ENCODE measurements at regions not wholly inside any gene's neighbourhood (a gene's known extent, or its start where the extent isn't known, plus 50 kb on each side); places are given as distances from the start of the nearest gene placed in this dataset.
"Not testable (repeated sequence)": the region's sequence is repeated elsewhere in the genome, so short reads cannot be mapped to it uniquely, and the experiment has no call there.

DNA sequence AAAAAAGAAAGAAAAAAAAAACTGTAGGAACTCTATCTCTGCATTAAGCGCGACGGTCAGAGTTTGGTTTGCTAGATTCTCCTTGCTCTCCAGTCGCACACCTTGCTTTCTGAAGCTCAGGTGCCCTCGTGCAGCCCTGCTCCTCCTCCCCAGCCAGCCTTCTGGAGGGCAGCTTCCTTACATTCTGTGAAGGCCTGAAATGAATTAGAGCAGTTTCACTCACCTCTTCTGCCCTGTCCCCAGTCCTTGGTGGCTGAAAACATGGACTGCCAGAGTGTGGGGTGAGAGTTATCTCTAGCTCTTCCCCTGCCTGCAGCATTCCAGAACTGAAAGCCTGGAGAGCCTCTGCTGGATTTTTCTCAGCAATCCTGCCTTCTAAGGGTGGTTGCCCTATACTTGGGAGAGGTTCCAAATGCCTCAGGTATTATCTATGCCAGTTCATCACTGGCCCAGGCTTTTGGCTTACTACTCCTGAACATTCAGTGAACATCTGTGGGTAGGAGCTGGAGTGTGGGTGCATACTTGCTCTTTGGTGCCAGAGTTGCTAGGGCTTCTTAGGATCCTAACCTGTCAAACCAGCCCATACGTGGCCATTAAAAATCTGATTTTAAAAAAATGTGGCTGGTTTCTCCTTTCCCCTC lies 89.5 kb downstream of the SYT15 start:
- not testable (repeated sequence) for H3K4me1 ChIP-seq (ENCODE audit: control insufficient read depth, insufficient read depth, low read length); H3K4me3 Mint-ChIP-seq; H3K36me3 Mint-ChIP-seq (ENCODE audit: low read depth); H3K4me3 ChIP-seq (ENCODE audit: low read length); H3K4me1 Mint-ChIP-seq; H3K9me3 ChIP-seq (ENCODE audit: control insufficient read depth, low read length); H3K9me3 Mint-ChIP-seq; H3K27me3 ChIP-seq (ENCODE audit: control insufficient read depth, insufficient read depth, low read length, poor library complexity, severe bottlenecking); H3K27me3 Mint-ChIP-seq (ENCODE audit: insufficient read depth); H3K27ac Mint-ChIP-seq; H3K36me3 ChIP-seq (ENCODE audit: control insufficient read depth, insufficient read depth, low read length); H3K9ac ChIP-seq (ENCODE audit: extremely low read depth, low read length, poor library complexity, severe bottlenecking); H3K27ac ChIP-seq (ENCODE audit: low read depth, low read length)
- peak; percentile 24 for DNase-seq
- WGBS, 2 experiments (ENCODE audit: insufficient coverage in 1 of 2, insufficient read length in 1 of 2), result 78% methylated on average over 2 of the region's 6 CpGs; no CpG with 5 or more reads in 1 of the 2 experiments

DNA sequence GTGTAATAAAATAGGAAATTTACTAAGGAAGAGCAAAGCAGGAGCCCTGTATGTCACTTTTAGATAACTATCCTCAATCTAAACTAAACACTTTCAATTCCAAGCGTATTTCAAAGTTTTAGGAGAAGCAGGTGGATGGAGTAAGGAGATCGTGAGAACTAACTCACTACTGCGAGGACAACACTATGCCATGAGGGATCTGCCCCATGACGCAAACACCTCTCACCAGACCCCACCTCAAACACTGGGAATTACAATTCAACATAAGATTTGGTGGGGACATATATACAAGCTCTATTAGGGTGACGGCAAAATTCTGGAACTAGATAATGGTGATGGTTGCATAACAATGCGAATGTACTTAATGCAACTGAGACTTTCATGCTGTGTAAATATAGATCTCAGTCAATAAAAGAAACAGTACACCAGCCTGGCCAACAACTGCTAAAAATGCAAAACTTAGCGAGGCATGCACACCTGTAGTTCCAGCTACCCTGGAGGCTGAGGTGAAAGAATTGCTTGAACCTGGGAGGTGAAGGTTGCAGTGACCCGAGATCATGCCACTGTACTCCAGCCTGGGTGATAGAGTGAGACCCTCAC lies 99.0 kb downstream of the SYT15 start:
- H3K4me1 Mint-ChIP-seq; H3K36me3 ChIP-seq (ENCODE audit: control insufficient read depth, insufficient read depth, low read length); H3K4me3 ChIP-seq (ENCODE audit: low read length); H3K27ac Mint-ChIP-seq; H3K9me3 Mint-ChIP-seq; DNase-seq; H3K27me3 ChIP-seq (ENCODE audit: control insufficient read depth, insufficient read depth, low read length, poor library complexity, severe bottlenecking); H3K4me1 ChIP-seq (ENCODE audit: control insufficient read depth, insufficient read depth, low read length); H3K36me3 Mint-ChIP-seq (ENCODE audit: low read depth); H3K27me3 Mint-ChIP-seq (ENCODE audit: insufficient read depth); H3K9me3 ChIP-seq (ENCODE audit: control insufficient read depth, low read length); H3K9ac ChIP-seq (ENCODE audit: extremely low read depth, low read length, poor library complexity, severe bottlenecking); H3K27ac ChIP-seq (ENCODE audit: low read depth, low read length); H3K4me3 Mint-ChIP-seq: not testable (repeated sequence)
- WGBS, 2 experiments (ENCODE audit: insufficient coverage in 1 of 2, insufficient read length in 1 of 2), result no CpG with 5 or more reads among the region's 8 CpGs

DNA sequence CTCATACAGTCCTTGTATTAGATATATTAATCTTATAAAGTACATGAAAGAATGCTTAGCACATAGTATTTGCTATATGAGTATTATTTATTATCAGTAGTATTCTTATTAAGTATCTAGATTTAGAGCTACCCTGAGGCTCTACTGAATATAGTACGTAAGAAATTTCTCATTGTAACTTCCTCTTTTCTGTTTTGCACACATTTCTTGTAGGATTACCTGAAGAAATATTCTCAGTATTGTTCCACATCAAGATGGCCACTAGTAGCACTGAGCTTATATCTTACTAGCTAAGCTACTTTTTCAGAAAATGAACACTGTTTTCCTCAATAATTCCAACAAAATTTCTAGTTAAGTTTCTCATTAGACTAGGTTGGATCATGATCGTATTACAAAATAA lies 112.5 kb downstream of the SYT15 start:
- H3K27me3 Mint-ChIP-seq (ENCODE audit: insufficient read depth), result not testable (repeated sequence)

DNA sequence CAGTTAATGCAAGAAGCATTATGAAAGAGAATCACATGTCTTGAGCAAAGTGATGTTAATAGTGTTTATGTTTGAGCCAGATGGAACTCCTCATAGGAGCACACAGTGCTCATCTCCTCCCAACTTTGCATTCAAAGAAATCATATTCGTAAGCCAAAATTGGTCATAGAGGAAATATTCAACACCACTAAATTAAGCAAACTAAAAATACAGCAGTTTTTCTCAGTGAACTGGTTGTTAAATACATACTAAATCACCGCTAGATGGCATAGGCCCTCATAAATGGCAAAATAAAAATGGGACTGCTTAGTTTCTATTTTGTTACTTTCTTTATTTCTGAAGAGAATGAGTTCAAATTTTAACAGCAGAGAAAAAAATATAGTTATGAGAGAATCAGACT lies 114.3 kb downstream of the SYT15 start:
- not testable (repeated sequence) for H3K9me3 ChIP-seq (ENCODE audit: control insufficient read depth, low read length); H3K4me3 Mint-ChIP-seq; H3K4me3 ChIP-seq (ENCODE audit: low read length); H3K27me3 ChIP-seq (ENCODE audit: control insufficient read depth, insufficient read depth, low read length, poor library complexity, severe bottlenecking); H3K9ac ChIP-seq (ENCODE audit: extremely low read depth, low read length, poor library complexity, severe bottlenecking); H3K36me3 ChIP-seq (ENCODE audit: control insufficient read depth, insufficient read depth, low read length); H3K27ac ChIP-seq (ENCODE audit: low read depth, low read length); DNase-seq; H3K9me3 Mint-ChIP-seq; H3K4me1 Mint-ChIP-seq; H3K36me3 Mint-ChIP-seq (ENCODE audit: low read depth); H3K27ac Mint-ChIP-seq; H3K27me3 Mint-ChIP-seq (ENCODE audit: insufficient read depth); H3K4me1 ChIP-seq (ENCODE audit: control insufficient read depth, insufficient read depth, low read length)
- WGBS, 2 experiments (ENCODE audit: insufficient coverage in 1 of 2, insufficient read length in 1 of 2), result no CpG with 5 or more reads among the region's 2 CpGs
- TF ChIP-seq, protein P1, sequence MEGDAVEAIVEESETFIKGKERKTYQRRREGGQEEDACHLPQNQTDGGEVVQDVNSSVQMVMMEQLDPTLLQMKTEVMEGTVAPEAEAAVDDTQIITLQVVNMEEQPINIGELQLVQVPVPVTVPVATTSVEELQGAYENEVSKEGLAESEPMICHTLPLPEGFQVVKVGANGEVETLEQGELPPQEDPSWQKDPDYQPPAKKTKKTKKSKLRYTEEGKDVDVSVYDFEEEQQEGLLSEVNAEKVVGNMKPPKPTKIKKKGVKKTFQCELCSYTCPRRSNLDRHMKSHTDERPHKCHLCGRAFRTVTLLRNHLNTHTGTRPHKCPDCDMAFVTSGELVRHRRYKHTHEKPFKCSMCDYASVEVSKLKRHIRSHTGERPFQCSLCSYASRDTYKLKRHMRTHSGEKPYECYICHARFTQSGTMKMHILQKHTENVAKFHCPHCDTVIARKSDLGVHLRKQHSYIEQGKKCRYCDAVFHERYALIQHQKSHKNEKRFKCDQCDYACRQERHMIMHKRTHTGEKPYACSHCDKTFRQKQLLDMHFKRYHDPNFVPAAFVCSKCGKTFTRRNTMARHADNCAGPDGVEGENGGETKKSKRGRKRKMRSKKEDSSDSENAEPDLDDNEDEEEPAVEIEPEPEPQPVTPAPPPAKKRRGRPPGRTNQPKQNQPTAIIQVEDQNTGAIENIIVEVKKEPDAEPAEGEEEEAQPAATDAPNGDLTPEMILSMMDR (conservative IDR thresholded peaks at IDR 0.05), result peak; percentile 54

More for the DNA sequence above, 112.5 kb downstream of the SYT15 start:
- not testable (repeated sequence) for DNase-seq; H3K4me1 ChIP-seq (ENCODE audit: control insufficient read depth, insufficient read depth, low read length); H3K27ac Mint-ChIP-seq; H3K36me3 Mint-ChIP-seq (ENCODE audit: low read depth); H3K4me3 ChIP-seq (ENCODE audit: low read length); H3K4me3 Mint-ChIP-seq; H3K9ac ChIP-seq (ENCODE audit: extremely low read depth, low read length, poor library complexity, severe bottlenecking); H3K36me3 ChIP-seq (ENCODE audit: control insufficient read depth, insufficient read depth, low read length); H3K27ac ChIP-seq (ENCODE audit: low read depth, low read length); H3K9me3 Mint-ChIP-seq; H3K4me1 Mint-ChIP-seq; H3K27me3 ChIP-seq (ENCODE audit: control insufficient read depth, insufficient read depth, low read length, poor library complexity, severe bottlenecking); H3K9me3 ChIP-seq (ENCODE audit: control insufficient read depth, low read length)
- WGBS, 2 experiments (ENCODE audit: insufficient coverage in 1 of 2, insufficient read length in 1 of 2), result no CpG with 5 or more reads among the region's 2 CpGs

DNA sequence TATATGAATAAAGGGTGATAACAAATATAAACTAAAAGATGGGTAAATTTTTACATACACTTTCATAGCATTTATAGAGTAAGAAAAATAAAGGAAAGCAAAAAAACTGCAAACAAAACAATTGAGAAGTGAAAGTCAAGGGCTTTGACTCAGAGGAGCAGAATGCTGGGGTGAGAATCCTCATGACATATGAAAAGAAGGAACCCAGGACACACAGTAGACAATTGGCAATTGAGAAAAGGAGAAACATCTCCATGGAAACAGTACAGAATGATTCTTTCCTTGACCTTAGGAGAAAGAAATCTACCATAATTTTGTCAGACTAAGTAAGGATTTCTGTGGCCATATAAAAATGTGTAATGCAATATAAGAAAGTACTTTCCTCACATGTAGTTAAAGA lies 138.3 kb downstream of the SYT15 start:
- H3K4me3 ChIP-seq (ENCODE audit: low read length); H3K4me1 Mint-ChIP-seq; H3K27ac Mint-ChIP-seq; H3K9ac ChIP-seq (ENCODE audit: extremely low read depth, low read length, poor library complexity, severe bottlenecking); H3K27ac ChIP-seq (ENCODE audit: low read depth, low read length); H3K27me3 Mint-ChIP-seq (ENCODE audit: insufficient read depth); H3K9me3 Mint-ChIP-seq; DNase-seq; H3K27me3 ChIP-seq (ENCODE audit: control insufficient read depth, insufficient read depth, low read length, poor library complexity, severe bottlenecking); H3K9me3 ChIP-seq (ENCODE audit: control insufficient read depth, low read length); H3K36me3 Mint-ChIP-seq (ENCODE audit: low read depth); H3K4me3 Mint-ChIP-seq; H3K36me3 ChIP-seq (ENCODE audit: control insufficient read depth, insufficient read depth, low read length); H3K4me1 ChIP-seq (ENCODE audit: control insufficient read depth, insufficient read depth, low read length): not testable (repeated sequence)

DNA sequence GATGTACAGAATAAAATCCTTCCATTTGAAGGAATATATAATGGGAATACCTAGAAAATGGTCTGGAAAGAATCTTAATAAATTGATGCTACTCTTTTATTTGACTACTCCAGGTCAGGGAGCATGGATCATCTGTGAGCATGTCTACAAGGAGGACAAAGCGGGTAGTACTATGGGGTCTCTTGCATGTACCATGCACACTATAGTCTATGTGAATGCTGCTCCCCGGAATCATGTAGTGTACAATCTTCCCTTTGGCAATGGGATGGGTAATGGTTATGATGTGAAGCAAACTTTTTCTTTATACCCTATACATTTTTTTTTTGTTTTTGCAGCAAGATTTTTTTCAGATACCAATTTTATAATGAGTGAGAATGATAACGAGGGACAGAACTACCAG lies 139.1 kb downstream of the SYT15 start:
- not testable (repeated sequence) for H3K4me3 ChIP-seq (ENCODE audit: low read length); H3K36me3 ChIP-seq (ENCODE audit: control insufficient read depth, insufficient read depth, low read length); H3K36me3 Mint-ChIP-seq (ENCODE audit: low read depth); H3K4me1 ChIP-seq (ENCODE audit: control insufficient read depth, insufficient read depth, low read length); H3K9ac ChIP-seq (ENCODE audit: extremely low read depth, low read length, poor library complexity, severe bottlenecking); DNase-seq; H3K4me3 Mint-ChIP-seq; H3K9me3 ChIP-seq (ENCODE audit: control insufficient read depth, low read length); H3K9me3 Mint-ChIP-seq; H3K27ac ChIP-seq (ENCODE audit: low read depth, low read length); H3K4me1 Mint-ChIP-seq; H3K27ac Mint-ChIP-seq; H3K27me3 Mint-ChIP-seq (ENCODE audit: insufficient read depth); H3K27me3 ChIP-seq (ENCODE audit: control insufficient read depth, insufficient read depth, low read length, poor library complexity, severe bottlenecking)
- WGBS, 2 experiments (ENCODE audit: insufficient coverage in 1 of 2, insufficient read length in 1 of 2), result 100% methylated on average over 1 of the region's 3 CpGs; no CpG with 5 or more reads in 1 of the 2 experiments
